OCI-LY1 (cell line): ENCODE measurements at regions not wholly inside any gene's neighbourhood (a gene's known extent, or its start where the extent isn't known, plus 50 kb on each side); places are given as distances from the start of the nearest gene placed in this dataset.

ENCODE experiments used
- H2AFZ ChIP-seq: fragments of 200-600 bp; sonication (generic), shearing (Covaris generic); 2 replicates; pipeline ENCODE4 v1.6.0; 2014; ENCODE audit warnings: antibody characterized with exemption, mild to moderate bottlenecking, low read length
- H3F3A ChIP-seq: fragments of 200-600 bp; sonication (generic), shearing (Covaris generic); 2 replicates; pipeline ENCODE4 v1.6.0; 2014; ENCODE audit warnings: mild to moderate bottlenecking, antibody characterized with exemption, low read length, moderate library complexity; ENCODE audit not compliant: insufficient read depth
- H3K27ac ChIP-seq: fragments of 200-600 bp; sonication (generic); 2 replicates; pipeline ENCODE4 v1.5.1; 2014; ENCODE audit warnings: low read length, mixed run types, mild to moderate bottlenecking, low read depth; ENCODE audit not compliant: poor library complexity, severe bottlenecking
- H3K27me3 ChIP-seq: fragments of 200-600 bp; sonication (generic); 2 replicates; pipeline ENCODE4 v1.6.0; 2014; ENCODE audit warnings: antibody characterized with exemption, mild to moderate bottlenecking, low read length, moderate library complexity; ENCODE audit not compliant: insufficient read depth
- H3K36me3 ChIP-seq: fragments of 200-600 bp; sonication (generic); 2 replicates; pipeline ENCODE4 v1.6.1; 2014; ENCODE audit warnings: mild to moderate bottlenecking, antibody characterized with exemption, low read length, moderate library complexity, mixed read lengths; ENCODE audit not compliant: insufficient read depth
- H3K4me1 ChIP-seq: fragments of 200-600 bp; sonication (generic); 2 replicates; pipeline ENCODE4 v1.5.1; 2014; ENCODE audit warnings: mild to moderate bottlenecking, low read length, moderate library complexity; ENCODE audit not compliant: insufficient read depth, severe bottlenecking
- H3K4me2 ChIP-seq: fragments of 200-600 bp; sonication (generic), shearing (Covaris generic); 2 replicates; pipeline ENCODE4 v1.6.1; 2014; ENCODE audit warnings: low read length
- H3K4me3 ChIP-seq: fragments of 200-600 bp; sonication (generic); 2 replicates; pipeline ENCODE4 v1.5.1; 2014; ENCODE audit warnings: low read length, low read depth, mild to moderate bottlenecking, mixed read lengths; ENCODE audit not compliant: poor library complexity, severe bottlenecking
- H3K79me2 ChIP-seq: fragments of 200-600 bp; shearing (Covaris generic); 2 replicates; pipeline ENCODE4 v1.6.1; 2016; ENCODE audit warnings: mixed run types, low read length, mixed read lengths; ENCODE audit not compliant: insufficient read depth
- H3K9ac ChIP-seq: fragments of 200-600 bp; sonication (generic), shearing (Covaris generic); 2 replicates; pipeline ENCODE4 v1.6.1; 2014; ENCODE audit warnings: mild to moderate bottlenecking, low read length, mixed read lengths
- H3K9me2 ChIP-seq: fragments of 200-600 bp; sonication (generic), shearing (Covaris generic); 2 replicates; pipeline ENCODE4 v1.6.1; 2014; ENCODE audit warnings: low read depth, mild to moderate bottlenecking, low read length, mixed read lengths
- H3K9me3 ChIP-seq: fragments of 200-600 bp; shearing (Covaris generic); 2 replicates; pipeline ENCODE4 v1.6.1; 2014; ENCODE audit warnings: low read length, mixed read lengths
- H4K20me1 ChIP-seq: fragments of 200-600 bp; sonication (generic), shearing (Covaris generic); 2 replicates; pipeline ENCODE4 v1.6.0; 2016; ENCODE audit warnings: mild to moderate bottlenecking, low read length; ENCODE audit not compliant: insufficient read depth
- CTCF ChIP-seq: fragments of 200-600 bp; sonication (generic), shearing (Covaris generic); IDR thresholded peaks from 2 replicates; pipeline ENCODE4 v1.5.1; 2017; ENCODE audit warnings: mild to moderate bottlenecking, antibody characterized with exemption, low read length, moderate library complexity, mixed read lengths
- EZH2 ChIP-seq: fragments of 200-600 bp; sonication (generic), shearing (Covaris generic); IDR thresholded peaks from 2 replicates; pipeline ENCODE4 v1.8.0; 2017; ENCODE audit warnings: borderline replicate concordance, mixed run types, mild to moderate bottlenecking, antibody characterized with exemption, low read length, moderate library complexity, mixed read lengths

GRCh38 chr11:128171506-128171905 lies 415.9 kb downstream of the ETS1 start:
- Histone ChIP-seq H3K4me2 (no peak overlapping the region), H3K27me3 (no peaks in the 10 kb centered on the region), H4K20me1 (no peaks in the 10 kb centered on the region), H3K27ac (no peak overlapping the region), H3K36me3 (no peaks in the 10 kb centered on the region), H3K9me3 (no peaks in the 10 kb centered on the region), H3F3A (no peaks in the 10 kb centered on the region), H3K4me3 (no peak overlapping the region), H3K4me1 (no peaks in the 10 kb centered on the region), H3K9ac (no peak overlapping the region), H3K79me2 (no peaks in the 10 kb centered on the region), H2AFZ (no peak overlapping the region), H3K9me2 (no peaks in the 10 kb centered on the region)
- TF ChIP-seq CTCF (no peak), EZH2 (no peak)

GRCh38 chr11:128165572-128165971 lies 421.8 kb downstream of the ETS1 start:
- no peaks in the 10 kb centered on the region for H4K20me1 ChIP-seq
- TF ChIP-seq EZH2: no peak
- TF ChIP-seq CTCF: no peak
- no peak overlapping the region for H3K4me2 ChIP-seq

GRCh38 chr11:128164080-128164741 lies 423.1 kb downstream of the ETS1 start:
- no peaks in the 10 kb centered on the region for H3K4me1 ChIP-seq

More at GRCh38 chr11:128165572-128165971, 421.8 kb downstream of the ETS1 start:
- no peaks in the 10 kb centered on the region for H3K36me3 ChIP-seq
- H3F3A ChIP-seq: no peaks in the 10 kb centered on the region
- H3K4me1 ChIP-seq: no peaks in the 10 kb centered on the region
- no peak overlapping the region for H2AFZ ChIP-seq
- no peaks in the 10 kb centered on the region for H3K9me2 ChIP-seq
- no peak overlapping the region for H3K4me3 ChIP-seq
- H3K9me3 ChIP-seq: no peaks in the 10 kb centered on the region
- no peaks in the 10 kb centered on the region for H3K79me2 ChIP-seq
- no peaks in the 10 kb centered on the region for H3K27me3 ChIP-seq
- H3K9ac ChIP-seq: no peak overlapping the region
- no peak overlapping the region for H3K27ac ChIP-seq

More at GRCh38 chr11:128164080-128164741, 423.1 kb downstream of the ETS1 start:
- Histone ChIP-seq H3K4me3 (no peak overlapping the region), H3K79me2 (no peaks in the 10 kb centered on the region), H3K9ac (no peak overlapping the region), H3K27ac (no peak overlapping the region), H4K20me1 (no peaks in the 10 kb centered on the region), H3F3A (no peaks in the 10 kb centered on the region), H3K9me3 (no peaks in the 10 kb centered on the region), H3K27me3 (no peaks in the 10 kb centered on the region), H3K4me2 (no peak overlapping the region), H3K9me2 (no peaks in the 10 kb centered on the region), H2AFZ (no peak overlapping the region), H3K36me3 (no peaks in the 10 kb centered on the region)
- TF ChIP-seq EZH2 (no peak), CTCF (no peak)
